Panc1 (cell line): ENCODE measurements at regions not wholly inside any gene's neighbourhood (a gene's known extent, or its start where the extent isn't known, plus 50 kb on each side); places are given as distances from the start of the nearest gene placed in this dataset.

ENCODE experiments used
- CTCF ChIP-seq: fragments of 450-650 bp; IDR thresholded peaks from 2 replicates; pipeline ENCODE4 v1.5.1; 2017; ENCODE audit warnings: mild to moderate bottlenecking
- POLR2AphosphoS5 ChIP-seq: IDR thresholded peaks from 2 replicates; pipeline ENCODE4 v1.6.1; 2012; ENCODE audit warnings: mild to moderate bottlenecking, low read depth, low read length, moderate library complexity
- REST ChIP-seq, 2 experiments: IDR thresholded peaks; 2 replicates each; pipeline ENCODE4 v1.6.1; 2011 to 2012; ENCODE audit warnings: low read depth in 2 of 2, control low read depth in 1 of 2, low read length in 1 of 2, mild to moderate bottlenecking in 1 of 2, moderate library complexity in 1 of 2; ENCODE audit not compliant: insufficient read depth in 1 of 2
- SIN3A ChIP-seq: IDR thresholded peaks from 2 replicates; pipeline ENCODE4 v1.6.1; 2012; ENCODE audit warnings: low read depth, mild to moderate bottlenecking, low read length, moderate library complexity, borderline replicate concordance; ENCODE audit not compliant: insufficient read depth
- TCF7L2 ChIP-seq: IDR thresholded peaks from 2 replicates; pipeline ENCODE4 v1.6.1; 2011; ENCODE audit warnings: mild to moderate bottlenecking, low read depth, low read length, inconsistent platforms

GRCh38 chr9:81777482-81777881, 88.1 kb upstream of the TLE1 start:
- TF ChIP-seq REST (IDR thresholded peaks at IDR 0.05; ENCODE audit: insufficient read depth in 1 of 2, low read depth in 2 of 2, low read length in 1 of 2), result no peak
- no peak for TF ChIP-seq CTCF
- no peak for TF ChIP-seq SIN3A
- TF ChIP-seq POLR2AphosphoS5, result no peak
- TF ChIP-seq TCF7L2, result no peak
